GM12891 (cell line): ENCODE measurements at regions not wholly inside any gene's neighbourhood (a gene's known extent, or its start where the extent isn't known, plus 50 kb on each side); places are given as distances from the start of the nearest gene placed in this dataset.

Experiments used
- POLR2A ChIP-seq: IDR thresholded peaks from 2 replicates; pipeline ENCODE4 v1.6.1; 2011; ENCODE audit warnings: low read depth, low read length, control low read depth
- POLR2AphosphoS5 ChIP-seq: IDR thresholded peaks from 2 replicates; pipeline ENCODE4 v1.6.1; 2011; ENCODE audit warnings: low read depth, low read length, control low read depth

DNA sequence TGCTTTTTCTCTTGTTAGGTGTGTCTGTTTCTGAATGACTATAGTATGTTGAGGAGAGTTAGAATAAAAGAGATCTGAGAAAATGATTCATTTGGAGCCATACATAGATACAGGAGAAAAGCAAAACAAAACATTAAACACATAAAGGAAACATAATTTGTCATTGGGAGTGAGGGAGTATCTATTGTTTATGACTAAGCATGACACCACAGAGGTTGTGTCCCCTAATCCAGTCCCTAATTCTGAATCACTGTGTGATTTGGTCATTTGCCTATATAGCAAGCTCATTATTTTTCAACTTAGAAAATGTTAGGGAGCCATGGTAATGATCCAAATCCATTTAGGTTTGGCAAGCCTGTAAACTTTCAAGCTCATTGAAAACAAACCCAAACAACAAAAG is 132.3 kb upstream of the BMPER start:
- TF ChIP-seq POLR2AphosphoS5 (no peak), POLR2A (no peak)
